Osteocyte (in vitro differentiated cells): ENCODE measurements at regions not wholly inside any gene's neighbourhood (a gene's known extent, or its start where the extent isn't known, plus 50 kb on each side); places are given as distances from the start of the nearest gene placed in this dataset.

ENCODE experiments used
- DNase-seq: peaks from one replicate; pipeline ENCODE4 v3.0.0; 2021; ENCODE audit warnings: mixed read lengths; ENCODE audit not compliant: unreplicated experiment; ENCODE audit errors: extremely low spot score
- H3K27ac Mint-ChIP-seq: one replicate; pipeline ENCODE4 v1.8.0; 2021; ENCODE audit warnings: mild to moderate bottlenecking, mixed read lengths; ENCODE audit not compliant: unreplicated experiment
- H3K27me3 Mint-ChIP-seq: one replicate; pipeline ENCODE4 v1.8.0; 2021; ENCODE audit warnings: mixed read lengths; ENCODE audit not compliant: unreplicated experiment
- H3K36me3 Mint-ChIP-seq: one replicate; pipeline ENCODE4 v1.8.0; 2021; ENCODE audit warnings: mixed read lengths; ENCODE audit not compliant: unreplicated experiment
- H3K4me1 Mint-ChIP-seq: one replicate; pipeline ENCODE4 v1.8.0; 2021; ENCODE audit warnings: mixed read lengths; ENCODE audit not compliant: unreplicated experiment
- H3K4me3 Mint-ChIP-seq: one replicate; pipeline ENCODE4 v1.8.0; 2021; ENCODE audit warnings: mild to moderate bottlenecking, moderate library complexity, mixed read lengths; ENCODE audit not compliant: unreplicated experiment
- H3K9me3 Mint-ChIP-seq: one replicate; pipeline ENCODE4 v1.8.0; 2021; ENCODE audit warnings: mixed read lengths; ENCODE audit not compliant: unreplicated experiment
- CTCF ChIP-seq: fragments of 200-600 bp; sonication (generic); IDR thresholded peaks from 2 replicates; pipeline ENCODE4 v1.5.0; 2021; ENCODE audit warnings: antibody characterized with exemption, mild to moderate bottlenecking, moderate library complexity

GRCh38 chr18:72122103-72122502 lies 422.0 kb downstream of the CBLN2 start:
- Mint-ChIP-seq H3K4me1 (no peaks in the 10 kb centered on the region), H3K9me3 (no peaks in the 10 kb centered on the region), H3K36me3 (no peaks in the 10 kb centered on the region), H3K4me3 (no peak overlapping the region), H3K27ac (no peak overlapping the region), H3K27me3 (no peaks in the 10 kb centered on the region)
- no peak for TF ChIP-seq CTCF
- no peak for DNase-seq

- no peaks in the 10 kb centered on the region for H3K4me1 Mint-ChIP-seq
- TF ChIP-seq CTCF = no peak
- no peak for DNase-seq
- peaks cover 8% of the 10 kb centered on the region for H3K9me3 Mint-ChIP-seq
- no peaks in the 10 kb centered on the region for H3K27me3 Mint-ChIP-seq
- H3K27ac Mint-ChIP-seq = no peak overlapping the region
- H3K4me3 Mint-ChIP-seq = no peak overlapping the region
- no peaks in the 10 kb centered on the region for H3K36me3 Mint-ChIP-seq
Observed at GRCh38 chr18:72119082-72119481, 425.1 kb downstream of the CBLN2 start.

- Mint-ChIP-seq H3K4me3 (no peak overlapping the region), H3K27me3 (no peaks in the 10 kb centered on the region), H3K4me1 (no peaks in the 10 kb centered on the region), H3K36me3 (no peaks in the 10 kb centered on the region), H3K27ac (no peak overlapping the region), H3K9me3 (peaks cover 17% of the 10 kb centered on the region)
- no peak for DNase-seq
- TF ChIP-seq CTCF = no peak
Observed at GRCh38 chr18:72114801-72115594, 429.1 kb downstream of the CBLN2 start.

- DNase-seq = no peak
- no peak for TF ChIP-seq CTCF
- Mint-ChIP-seq H3K27me3 (no peaks in the 10 kb centered on the region), H3K4me1 (no peaks in the 10 kb centered on the region), H3K27ac (no peak overlapping the region), H3K9me3 (peaks cover 6% of the 10 kb centered on the region), H3K36me3 (no peaks in the 10 kb centered on the region), H3K4me3 (no peak overlapping the region)
Observed at GRCh38 chr18:72107647-72108383, 436.3 kb downstream of the CBLN2 start.

- TF ChIP-seq CTCF = no peak
- Mint-ChIP-seq H3K36me3 (no peaks in the 10 kb centered on the region), H3K9me3 (no peaks in the 10 kb centered on the region), H3K27me3 (no peaks in the 10 kb centered on the region), H3K4me3 (no peak overlapping the region), H3K27ac (no peak overlapping the region), H3K4me1 (no peaks in the 10 kb centered on the region)
- no peak for DNase-seq
Observed at GRCh38 chr18:72104851-72105250, 439.3 kb downstream of the CBLN2 start.
